Jurkat, Clone E6-1 (cell line): ENCODE measurements at regions not wholly inside any gene's neighbourhood (a gene's known extent, or its start where the extent isn't known, plus 50 kb on each side); places are given as distances from the start of the nearest gene placed in this dataset.
A peak's percentile ranks its signal among the peaks of the same experiment; 100 is the strongest.

Source experiments
- DNase-seq: peaks from one replicate; pipeline ENCODE4 v3.0.0-alpha.2; 2011; ENCODE audit warnings: low read depth, low spot score
- H3K4me3 ChIP-seq: 2 replicates; pipeline ENCODE4 v1.5.1; 2011; ENCODE audit warnings: mild to moderate bottlenecking, low read length, control low read depth, moderate library complexity

DNA sequence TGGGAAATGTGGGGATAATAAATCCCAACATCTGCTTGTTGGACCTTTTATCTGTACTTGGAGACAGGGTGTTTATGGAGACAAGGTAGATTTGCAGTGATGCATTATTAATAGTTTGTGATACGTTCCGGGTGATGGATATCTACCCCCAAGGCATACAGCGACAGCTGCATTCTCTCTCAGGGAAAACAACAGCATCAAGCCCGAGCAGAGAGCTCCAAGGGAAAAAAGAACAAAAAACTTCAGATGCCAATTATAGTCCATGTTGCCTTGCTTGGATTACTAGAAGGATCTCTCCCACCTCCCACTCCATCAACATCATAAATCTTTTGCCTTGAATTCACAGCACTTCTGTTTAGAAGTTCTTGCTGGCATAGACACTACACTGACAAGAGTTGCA lies 187.5 kb upstream of the CDH11 start:
- no peak overlapping the region for H3K4me3 ChIP-seq
- no peak for DNase-seq

DNA sequence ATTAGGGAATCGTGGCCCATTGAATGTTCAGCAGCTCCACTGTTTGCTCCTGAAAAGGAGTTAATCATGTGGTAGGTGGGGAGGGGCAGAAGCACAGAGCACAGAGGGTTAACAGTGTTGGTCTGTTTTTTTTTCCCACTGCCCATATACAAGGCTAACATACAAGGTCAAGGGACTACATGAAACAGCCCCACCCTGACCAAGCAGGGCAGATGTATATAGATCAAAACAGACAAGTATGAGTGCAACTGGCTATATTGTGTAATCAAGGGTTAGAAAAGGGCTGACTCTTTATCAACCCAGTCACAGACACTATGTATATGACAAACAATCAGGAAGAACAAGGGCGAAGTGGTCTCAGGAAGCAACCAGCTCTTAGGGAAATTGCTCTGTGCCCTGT lies 186.6 kb upstream of the CDH11 start:
- no peak overlapping the region for H3K4me3 ChIP-seq
- DNase-seq, result no peak

DNA sequence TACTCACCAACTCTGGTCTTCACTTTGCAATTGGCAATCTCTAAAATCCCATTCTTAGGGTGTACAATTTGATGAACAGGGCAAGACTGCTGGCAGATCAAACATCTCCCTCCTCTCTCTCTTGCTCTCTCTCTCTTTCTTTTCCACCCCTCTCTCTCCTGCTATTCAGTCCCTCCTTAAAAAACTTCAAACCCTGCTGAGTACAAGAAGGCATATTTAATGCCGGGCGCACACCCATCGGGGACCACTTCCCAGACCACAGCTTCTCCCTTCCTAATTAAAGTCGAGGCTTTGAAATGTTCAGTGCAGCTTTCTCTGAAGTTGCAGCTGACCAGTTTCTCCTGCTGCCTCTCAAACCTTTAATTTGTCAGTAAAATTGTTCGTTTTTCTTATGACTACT lies 185.4 kb upstream of the CDH11 start:
- no peak for DNase-seq
- no peak overlapping the region for H3K4me3 ChIP-seq

DNA sequence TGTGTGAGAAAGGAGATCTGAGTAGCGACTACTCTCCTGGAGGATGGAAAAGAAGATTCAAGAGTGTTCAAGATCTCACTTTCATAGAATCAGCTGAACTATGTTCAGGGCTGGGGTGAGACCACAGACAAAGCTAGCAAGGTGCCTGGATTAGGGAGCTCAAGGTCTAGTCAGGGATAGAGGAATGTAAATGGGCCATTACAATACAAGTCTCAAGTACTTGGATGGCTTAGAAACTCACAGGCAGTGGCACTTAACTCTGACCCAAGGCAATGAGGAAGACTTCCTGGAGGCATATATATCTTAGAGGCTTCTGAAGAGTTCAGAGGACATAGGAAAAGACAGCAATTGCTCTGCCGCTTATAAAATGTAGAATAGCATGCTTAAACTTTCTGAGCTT lies 184.9 kb upstream of the CDH11 start:
- H3K4me3 ChIP-seq, result no peak overlapping the region
- no peak for DNase-seq

DNA sequence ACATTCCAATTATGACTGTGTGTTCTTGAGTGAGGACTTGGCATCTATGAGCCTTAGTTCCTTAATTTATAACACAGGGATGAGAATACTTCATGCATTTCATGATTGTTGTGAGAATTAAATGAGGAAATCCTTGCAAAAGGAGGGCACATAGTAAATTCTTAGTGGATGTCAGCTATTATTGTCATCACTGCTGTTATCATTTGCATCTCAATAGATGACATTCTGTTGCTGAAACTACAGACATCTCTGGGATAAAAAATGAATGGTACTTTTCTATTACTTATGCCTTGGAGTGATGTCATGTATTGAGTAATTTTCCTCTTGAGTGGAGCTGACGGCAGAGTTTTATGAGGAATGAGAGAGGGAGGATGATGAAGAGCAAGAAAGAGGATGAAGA lies 184.4 kb upstream of the CDH11 start:
- H3K4me3 ChIP-seq, result no peak overlapping the region
- no peak for DNase-seq

DNA sequence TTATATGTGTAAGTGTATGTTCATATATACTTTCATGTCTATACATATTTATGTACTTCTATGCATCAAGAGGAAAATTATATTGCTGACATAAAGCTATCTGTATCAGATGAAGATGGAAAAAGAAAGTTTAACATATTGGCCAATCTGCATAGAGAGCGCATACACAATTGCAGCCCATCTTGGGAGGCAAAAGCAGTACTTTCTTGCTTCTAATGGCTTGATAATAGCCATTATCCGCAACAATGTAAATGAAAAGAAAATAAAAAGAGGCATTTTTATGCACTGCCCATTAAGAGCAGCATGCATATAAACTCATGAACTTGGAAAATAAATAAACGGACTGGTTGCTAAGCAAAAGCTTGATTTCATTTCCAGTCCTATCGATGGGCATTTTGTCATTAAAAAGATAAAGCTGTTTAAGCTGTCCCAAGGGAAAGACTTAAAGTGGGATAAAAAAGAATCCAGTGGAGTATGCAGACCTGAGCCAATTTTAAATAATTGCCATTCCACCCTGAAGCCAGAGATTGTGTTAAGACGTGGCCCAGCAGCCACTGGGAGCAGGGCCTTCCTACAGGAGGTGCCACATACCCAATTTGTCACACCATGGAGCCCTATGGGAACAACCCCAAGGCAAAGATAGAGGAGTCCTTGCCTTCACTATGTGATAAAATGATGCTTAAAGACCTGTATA lies 183.6 kb upstream of the CDH11 start:
- DNase-seq, result no peak
- H3K4me3 ChIP-seq, result no peak overlapping the region

DNA sequence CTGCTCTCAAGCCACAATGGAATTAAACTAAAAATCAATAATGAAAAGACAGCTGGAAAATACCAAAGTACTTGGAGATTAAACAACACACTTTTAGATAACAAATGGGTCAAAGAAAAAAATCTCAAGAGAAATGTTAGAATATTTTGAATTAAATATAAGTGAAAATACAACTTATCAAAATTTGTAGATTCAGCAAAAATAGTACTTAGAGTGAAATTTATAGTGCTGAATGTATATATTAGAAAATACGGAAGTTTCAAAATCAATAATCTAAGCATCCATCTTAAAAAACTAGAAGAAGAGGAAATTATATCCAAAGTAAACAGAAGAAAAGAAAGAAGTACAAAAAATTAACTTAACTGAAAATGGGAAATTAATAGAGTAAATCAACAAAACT lies 179.2 kb upstream of the CDH11 start:
- H3K4me3 ChIP-seq, result no peak overlapping the region
- no peak for DNase-seq

DNA sequence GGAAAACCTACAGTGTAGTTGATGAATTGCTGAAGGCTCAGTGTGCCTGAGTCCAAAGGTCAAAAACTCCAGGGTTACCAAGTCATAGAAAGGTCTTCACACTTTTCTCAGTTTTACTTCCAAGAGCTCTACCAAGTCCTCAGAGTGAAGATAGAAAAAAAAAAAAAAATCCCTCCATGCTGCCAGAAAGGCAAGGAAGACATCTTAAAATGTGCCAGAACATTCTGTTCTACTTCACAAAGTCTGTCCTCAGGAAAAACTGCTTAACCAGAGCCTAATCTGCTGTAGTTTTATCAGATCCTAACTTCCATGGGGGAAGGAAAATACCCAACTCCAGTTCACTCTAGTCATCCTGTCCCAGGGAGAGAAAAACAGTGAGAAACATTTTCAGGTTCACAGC lies 175.6 kb upstream of the CDH11 start:
- no peak overlapping the region for H3K4me3 ChIP-seq
- DNase-seq, result no peak

DNA sequence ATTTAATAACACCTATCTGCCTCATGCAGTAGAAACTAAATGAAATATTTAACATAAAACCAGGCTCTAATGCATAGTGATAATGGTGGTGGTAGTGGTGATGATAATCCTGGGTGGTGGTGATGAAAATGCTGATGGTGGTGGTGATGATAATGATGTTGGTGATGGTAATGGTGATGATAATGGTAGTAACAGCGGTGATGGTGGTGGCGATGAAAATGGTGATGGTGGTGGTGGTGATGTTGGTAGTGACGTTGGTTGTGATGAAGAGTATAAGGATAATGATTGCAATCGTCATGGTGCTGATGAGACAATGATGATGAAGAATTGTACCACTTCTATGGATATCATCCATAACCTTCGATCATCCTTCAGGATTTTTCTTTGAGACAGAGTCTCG lies 173.7 kb upstream of the CDH11 start:
- no peak overlapping the region for H3K4me3 ChIP-seq
- no peak for DNase-seq

DNA sequence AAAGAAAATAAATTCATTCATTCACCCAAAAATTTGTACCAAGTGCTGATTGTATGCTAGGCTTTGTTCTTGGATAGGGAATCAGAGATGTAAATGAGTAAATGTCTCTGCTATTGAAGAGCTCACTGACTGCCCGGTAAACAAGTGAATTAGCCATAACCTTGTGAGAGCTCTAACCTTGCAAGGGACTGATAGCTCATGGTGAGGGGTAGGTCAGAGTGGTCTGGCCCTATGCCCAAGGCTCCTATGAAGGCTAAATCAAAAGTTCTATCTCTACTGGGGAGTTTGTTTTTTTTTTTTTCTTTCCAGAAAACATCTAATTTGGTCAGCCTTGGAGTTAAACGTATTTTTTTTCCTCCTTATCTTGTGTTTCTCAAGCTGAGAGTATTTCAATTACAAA lies 172.8 kb upstream of the CDH11 start:
- no peak for DNase-seq
- H3K4me3 ChIP-seq, result no peak overlapping the region

DNA sequence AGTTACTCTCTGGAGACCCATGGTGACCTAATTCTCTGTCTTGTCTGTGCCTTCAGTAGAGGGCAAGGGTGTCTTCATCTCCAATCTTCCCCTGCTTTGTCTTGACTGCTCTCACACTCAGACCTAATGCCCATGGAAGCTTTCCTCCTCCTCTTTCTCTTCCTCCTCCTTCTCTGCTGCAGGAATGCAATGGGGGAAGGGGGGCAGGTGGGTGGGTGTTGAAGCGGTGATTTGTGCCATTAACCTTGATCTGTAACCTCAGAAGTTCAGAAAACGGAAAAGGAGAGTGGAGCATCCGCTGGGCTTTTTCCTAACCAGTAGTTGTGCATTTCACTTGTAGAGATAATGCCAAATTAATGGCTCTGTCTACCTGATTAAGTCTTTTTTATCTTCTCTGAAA lies 172.3 kb upstream of the CDH11 start:
- H3K4me3 ChIP-seq, result no peak overlapping the region
- no peak for DNase-seq

DNA sequence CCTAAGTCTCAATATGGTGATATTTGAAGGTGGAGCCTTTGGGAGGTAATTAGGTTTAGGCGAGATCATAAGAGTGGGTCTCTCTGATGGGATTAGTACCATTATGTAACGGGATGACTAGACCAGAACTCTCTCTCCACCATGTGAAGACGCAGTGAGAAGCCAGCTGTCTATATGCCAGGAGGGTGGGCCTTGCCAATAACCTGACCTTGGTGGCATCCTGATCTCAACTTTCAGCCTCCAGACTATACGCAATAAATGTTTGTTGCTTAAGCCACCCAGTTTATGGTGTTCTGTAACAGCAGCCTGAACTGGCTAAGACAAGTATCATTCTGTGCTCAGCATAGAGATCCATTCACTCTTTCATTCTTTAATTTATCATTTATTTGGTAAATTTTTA lies 167.2 kb upstream of the CDH11 start:
- no peak overlapping the region for H3K4me3 ChIP-seq
- no peak for DNase-seq

DNA sequence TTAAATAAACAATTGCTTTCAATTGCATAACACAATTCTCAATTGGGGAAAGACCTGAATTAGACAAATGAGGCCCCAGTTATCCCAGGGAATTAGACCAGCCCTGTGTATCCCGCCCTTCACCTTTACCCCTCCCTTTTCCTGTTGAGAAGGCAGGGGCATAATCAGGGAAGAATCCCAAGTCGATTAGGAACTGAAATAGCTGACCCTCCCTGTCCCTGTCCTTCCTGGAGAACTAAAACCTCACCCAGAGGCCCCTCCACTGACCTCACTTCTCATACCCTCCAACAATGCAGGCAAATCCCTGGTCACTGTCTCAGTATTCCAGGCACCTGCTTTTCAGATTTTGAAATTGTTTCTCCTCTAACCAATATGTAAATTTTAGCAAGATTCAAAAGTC lies 165.4 kb upstream of the CDH11 start:
- H3K4me3 ChIP-seq, result no peak overlapping the region
- DNase-seq, result no peak

DNA sequence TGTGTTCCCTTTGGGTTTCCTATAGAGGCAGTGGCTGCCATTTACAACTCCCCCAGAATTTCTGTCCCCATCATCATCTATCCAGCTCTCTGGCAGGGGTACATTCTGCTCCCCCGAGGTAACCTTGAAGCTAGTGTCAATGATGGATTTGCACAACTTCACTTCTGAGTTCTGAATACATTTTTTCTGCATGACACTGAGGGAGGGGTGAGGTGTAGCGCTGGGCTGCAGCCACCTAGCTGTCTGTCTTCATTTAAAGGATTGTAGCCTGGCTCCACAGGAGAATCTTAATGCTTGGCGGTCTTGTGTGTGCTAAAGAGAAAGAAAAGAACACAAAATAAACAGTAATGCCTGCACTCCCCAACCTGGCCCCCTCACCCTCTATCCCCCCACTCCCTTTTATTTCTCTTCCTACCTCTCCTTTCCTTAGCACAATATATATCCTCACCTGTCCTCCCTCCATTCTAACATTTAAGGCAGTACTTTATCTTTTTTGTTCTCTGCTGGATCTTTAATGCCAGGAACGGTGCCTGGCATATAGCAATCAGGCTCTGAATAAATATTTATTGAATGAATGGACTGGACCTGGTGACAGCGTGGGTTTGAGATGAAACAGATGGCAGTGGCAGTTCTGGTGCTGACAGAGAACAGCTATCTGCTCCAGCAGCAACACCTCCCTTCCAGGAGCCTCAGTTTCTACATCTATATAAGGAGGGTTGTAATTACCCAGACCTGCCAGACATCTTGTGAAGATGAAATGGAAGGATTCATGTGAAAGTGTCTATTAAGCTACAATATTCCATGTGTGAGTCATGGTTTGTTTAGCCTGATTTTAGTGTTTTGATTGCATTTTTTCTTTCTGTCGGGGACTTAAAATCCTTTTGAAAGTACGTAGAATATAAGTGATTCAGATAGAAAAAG lies 163.5 kb upstream of the CDH11 start:
- no peak overlapping the region for H3K4me3 ChIP-seq
- no peak for DNase-seq

DNA sequence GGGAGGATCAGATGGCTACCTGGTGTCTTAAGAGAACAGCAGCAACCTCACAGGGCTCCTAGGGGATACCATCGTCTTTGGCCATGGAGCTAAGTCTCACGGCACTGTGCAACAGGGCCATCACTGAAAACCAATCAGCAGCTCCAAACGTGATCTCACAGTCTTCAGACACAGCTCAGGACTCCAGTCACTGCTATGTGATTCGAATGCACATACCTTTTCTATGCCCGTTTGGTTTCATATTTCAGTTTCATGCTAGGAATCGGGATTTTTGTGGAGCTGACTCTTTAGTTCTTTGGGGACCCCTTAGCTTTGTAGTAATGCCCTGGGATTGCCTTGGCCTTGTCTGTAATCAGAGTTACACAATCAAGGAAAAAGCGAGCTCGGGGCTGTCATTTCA lies 162.8 kb upstream of the CDH11 start:
- no peak overlapping the region for H3K4me3 ChIP-seq
- DNase-seq, result no peak

DNA sequence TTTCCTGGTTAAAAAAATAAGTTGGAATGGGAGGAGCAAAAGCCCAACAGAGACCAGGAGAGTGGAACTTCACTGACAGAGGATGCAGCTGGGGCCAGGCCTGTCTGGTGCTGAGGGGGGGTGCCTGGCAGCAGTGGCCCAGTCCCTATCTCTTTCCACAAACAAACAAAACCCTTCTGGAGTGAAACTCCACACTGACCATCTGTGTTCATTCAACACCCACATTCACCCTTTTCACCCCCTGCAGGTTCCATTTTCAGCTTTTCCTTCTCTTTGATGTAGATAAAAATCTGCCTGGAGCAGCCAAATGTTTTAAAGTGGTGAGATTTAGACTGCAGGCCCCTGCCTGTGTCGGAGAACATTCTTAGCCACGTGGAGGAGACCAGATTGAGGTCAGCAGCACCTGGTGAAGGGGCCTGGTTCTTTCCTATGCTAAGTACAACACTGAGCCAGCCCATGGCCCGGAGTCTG lies 161.4 kb upstream of the CDH11 start:
- peak; percentile 0 for DNase-seq

DNA sequence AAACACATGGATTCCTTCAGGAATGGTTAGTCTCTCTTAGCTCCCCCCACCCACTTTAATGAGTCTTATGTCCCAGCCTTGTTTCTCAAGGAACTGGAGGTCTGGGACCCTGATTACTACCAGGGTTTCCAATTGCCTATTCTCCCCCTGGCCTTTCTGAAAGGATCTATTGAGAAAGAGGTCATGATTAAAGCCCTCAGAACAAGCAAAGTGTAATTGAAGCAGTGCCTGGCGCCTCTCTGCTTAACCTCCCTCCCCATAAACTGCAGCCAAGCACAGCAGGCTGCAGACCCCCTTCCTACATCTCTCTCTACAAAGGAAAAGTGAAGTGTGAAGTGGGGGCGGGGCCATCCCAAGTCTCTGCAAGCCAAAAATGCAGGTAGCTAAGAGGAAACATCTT lies 159.7 kb upstream of the CDH11 start:
- no peak overlapping the region for H3K4me3 ChIP-seq
- DNase-seq, result no peak

More for the DNA sequence above, 161.4 kb upstream of the CDH11 start:
- no peak overlapping the region for H3K4me3 ChIP-seq

DNA sequence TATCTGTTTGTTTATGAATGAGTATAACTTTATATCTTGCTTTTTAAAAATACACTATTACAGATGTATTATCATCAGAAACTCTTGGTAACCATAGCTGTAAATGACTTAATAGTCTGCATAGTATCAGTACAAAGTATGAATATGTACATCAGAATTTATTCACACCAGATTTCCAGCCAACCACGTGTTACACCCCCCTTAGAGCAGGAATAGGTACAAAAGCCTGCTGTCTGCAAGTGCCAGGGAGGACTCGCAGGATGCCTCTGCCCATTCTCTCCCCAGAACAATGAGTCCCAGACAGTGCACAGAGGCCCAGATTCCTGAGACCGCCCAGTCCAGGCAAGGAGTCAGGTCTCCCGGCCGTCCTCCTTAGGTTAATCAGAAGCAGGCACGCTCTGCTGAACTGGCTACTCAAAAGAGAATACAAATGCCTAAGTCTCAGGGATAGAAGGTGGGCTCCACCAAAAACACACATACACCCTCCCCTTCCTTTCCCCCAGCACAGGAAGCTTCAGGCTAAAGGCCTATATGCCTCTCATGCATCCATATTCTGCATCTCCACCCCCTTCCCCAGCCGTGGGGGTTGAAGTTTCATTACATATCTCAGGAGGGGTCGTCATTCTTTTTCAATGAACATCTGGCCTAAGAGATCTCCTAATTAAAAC lies 159.1 kb upstream of the CDH11 start:
- no peak overlapping the region for H3K4me3 ChIP-seq
- no peak for DNase-seq

DNA sequence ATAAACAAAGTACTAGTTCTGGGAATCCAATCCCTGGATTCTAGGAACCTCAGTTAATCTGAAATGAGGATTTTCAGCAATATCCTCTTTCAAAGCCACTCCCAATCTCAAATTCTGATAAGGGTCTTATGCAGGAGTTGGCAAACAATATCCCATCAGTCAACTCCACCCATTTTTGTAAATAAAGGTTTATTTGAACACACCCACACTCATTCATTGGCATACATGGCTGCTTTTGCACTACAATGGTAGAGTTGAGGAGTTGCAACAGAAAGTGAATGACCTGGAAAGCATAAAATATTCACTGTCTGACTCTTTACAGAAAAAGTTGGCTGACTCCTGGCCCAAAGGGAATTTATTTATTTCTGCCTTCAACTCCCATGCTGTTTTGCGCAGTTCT lies 157.7 kb upstream of the CDH11 start:
- no peak for DNase-seq
- H3K4me3 ChIP-seq, result no peak overlapping the region

DNA sequence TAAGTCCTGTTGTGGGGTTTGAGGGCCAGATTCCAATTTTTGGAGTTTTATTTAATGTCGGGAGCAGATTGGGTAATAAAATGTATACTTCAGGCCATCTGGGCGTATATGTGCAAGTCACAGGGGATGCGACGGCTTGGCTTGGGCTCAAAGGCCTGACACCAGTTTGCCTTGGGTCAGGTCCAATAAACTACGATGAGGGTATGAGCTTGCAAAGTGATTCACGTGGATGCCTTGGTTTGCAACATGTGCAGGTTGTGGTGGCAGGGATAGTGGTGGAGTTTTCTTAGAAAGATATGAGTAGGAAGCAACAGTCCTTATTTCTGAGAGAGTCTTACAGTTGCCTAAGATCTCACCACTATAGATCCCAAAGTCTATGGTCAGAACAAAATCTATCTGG lies 157.0 kb upstream of the CDH11 start:
- DNase-seq, result no peak
- H3K4me3 ChIP-seq, result no peak overlapping the region
